Left lung (tissue), 4 donors: ENCODE measurements at regions not wholly inside any gene's neighbourhood (a gene's known extent, or its start where the extent isn't known, plus 50 kb on each side); places are given as distances from the start of the nearest gene placed in this dataset.
A peak's percentile ranks its signal among the peaks of the same experiment; 100 is the strongest.

Experiments
- ATAC-seq: fragments of 200-7000 bp; cut with Tn5 transposase; one replicate; pipeline ENCODE4 v1.9.1; 2020; ENCODE audit warnings: moderate library complexity
- DNase-seq, 4 donors: peaks; one replicate each; pipeline ENCODE4 v3.0.0-alpha.2; 2013 to 2020
- H3K27ac ChIP-seq, 2 donors: fragments of 200-600 bp; sonication (generic) in 1 of 2; one replicate each; pipeline versions ENCODE4 v1.5.0 to v1.8.0; 2020 to 2021
- H3K27me3 ChIP-seq, 2 donors: fragments of 200-600 bp; sonication (generic) in 1 of 2; one replicate each; pipeline versions ENCODE4 v1.5.0 to v1.8.0; 2020 to 2021
- H3K36me3 ChIP-seq, 2 donors: fragments of 200-600 bp; sonication (generic) in 1 of 2; one replicate each; pipeline versions ENCODE4 v1.5.0 to v1.8.0; 2020 to 2021
- H3K4me1 ChIP-seq, 2 donors: fragments of 200-600 bp; one replicate each; pipeline ENCODE4 v1.8.0; 2021
- H3K4me3 ChIP-seq, 2 donors: fragments of 200-600 bp; sonication (generic) in 1 of 2; one replicate each; pipeline versions ENCODE4 v1.5.0 to v1.8.0; 2020 to 2021; ENCODE audit warnings: mild to moderate bottlenecking in 1 of 2
- H3K9me3 ChIP-seq, 2 donors: fragments of 200-600 bp; sonication (generic) in 1 of 2; one replicate each; pipeline versions ENCODE4 v1.5.0 to v1.8.0; 2020 to 2021
- intact Hi-C, 2 donors: fragments of 100-400 bp; cut with DNase I; formaldehyde crosslinking; loops; one replicate each; pipeline versions ENCODE4 v1.11.2 to v1.14.2; 2022
- TF ChIP-seq, protein P1 (sequence below), 2 donors: fragments of 200-600 bp; sonication (generic) in 1 of 2; IDR thresholded peaks; one replicate each; pipeline versions ENCODE4 v1.5.0 to v1.8.0; 2021; ENCODE audit warnings: antibody characterized with exemption in 2 of 2
- donor health status: DM: no; HTN: yes; CAD: no.
- donor health status: DM: no; HTN: no; CAD: no.

- Histone ChIP-seq H3K27ac (no peak overlapping the region), H3K9me3 (no peaks in the 10 kb centered on the region), H3K36me3 (no peaks in the 10 kb centered on the region), H3K4me1 (no peaks in the 10 kb centered on the region), H3K4me3 (no peak overlapping the region), H3K27me3 (peaks cover 0 to 18% of the 10 kb centered on the region in 2 donors)
- ATAC-seq (no peak), DNase-seq (peak in 1 of 4 donors; percentile 42)
- TF ChIP-seq, protein P1, sequence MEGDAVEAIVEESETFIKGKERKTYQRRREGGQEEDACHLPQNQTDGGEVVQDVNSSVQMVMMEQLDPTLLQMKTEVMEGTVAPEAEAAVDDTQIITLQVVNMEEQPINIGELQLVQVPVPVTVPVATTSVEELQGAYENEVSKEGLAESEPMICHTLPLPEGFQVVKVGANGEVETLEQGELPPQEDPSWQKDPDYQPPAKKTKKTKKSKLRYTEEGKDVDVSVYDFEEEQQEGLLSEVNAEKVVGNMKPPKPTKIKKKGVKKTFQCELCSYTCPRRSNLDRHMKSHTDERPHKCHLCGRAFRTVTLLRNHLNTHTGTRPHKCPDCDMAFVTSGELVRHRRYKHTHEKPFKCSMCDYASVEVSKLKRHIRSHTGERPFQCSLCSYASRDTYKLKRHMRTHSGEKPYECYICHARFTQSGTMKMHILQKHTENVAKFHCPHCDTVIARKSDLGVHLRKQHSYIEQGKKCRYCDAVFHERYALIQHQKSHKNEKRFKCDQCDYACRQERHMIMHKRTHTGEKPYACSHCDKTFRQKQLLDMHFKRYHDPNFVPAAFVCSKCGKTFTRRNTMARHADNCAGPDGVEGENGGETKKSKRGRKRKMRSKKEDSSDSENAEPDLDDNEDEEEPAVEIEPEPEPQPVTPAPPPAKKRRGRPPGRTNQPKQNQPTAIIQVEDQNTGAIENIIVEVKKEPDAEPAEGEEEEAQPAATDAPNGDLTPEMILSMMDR (IDR thresholded peaks at IDR 0.05): no peak
- intact Hi-C loops: no loop called here
Observed at GRCh38 chr5:1961304-1961946, 78.7 kb upstream of the IRX4 start.

GRCh38 chr5:1960595-1961303, 78.0 kb upstream of the IRX4 start:
- no peak overlapping the region for H3K4me3 ChIP-seq
- DNase-seq (no peak), ATAC-seq (no peak)
- H3K9me3 ChIP-seq: no peaks in the 10 kb centered on the region
- H3K27ac ChIP-seq: no peak overlapping the region
- TF ChIP-seq, protein P1 (IDR thresholded peaks at IDR 0.05): no peak
- H3K4me1 ChIP-seq: no peaks in the 10 kb centered on the region
- intact Hi-C loops: no loop called here
- peaks cover 0 to 18% of the 10 kb centered on the region in 2 donors for H3K27me3 ChIP-seq
- no peaks in the 10 kb centered on the region for H3K36me3 ChIP-seq

DNA sequence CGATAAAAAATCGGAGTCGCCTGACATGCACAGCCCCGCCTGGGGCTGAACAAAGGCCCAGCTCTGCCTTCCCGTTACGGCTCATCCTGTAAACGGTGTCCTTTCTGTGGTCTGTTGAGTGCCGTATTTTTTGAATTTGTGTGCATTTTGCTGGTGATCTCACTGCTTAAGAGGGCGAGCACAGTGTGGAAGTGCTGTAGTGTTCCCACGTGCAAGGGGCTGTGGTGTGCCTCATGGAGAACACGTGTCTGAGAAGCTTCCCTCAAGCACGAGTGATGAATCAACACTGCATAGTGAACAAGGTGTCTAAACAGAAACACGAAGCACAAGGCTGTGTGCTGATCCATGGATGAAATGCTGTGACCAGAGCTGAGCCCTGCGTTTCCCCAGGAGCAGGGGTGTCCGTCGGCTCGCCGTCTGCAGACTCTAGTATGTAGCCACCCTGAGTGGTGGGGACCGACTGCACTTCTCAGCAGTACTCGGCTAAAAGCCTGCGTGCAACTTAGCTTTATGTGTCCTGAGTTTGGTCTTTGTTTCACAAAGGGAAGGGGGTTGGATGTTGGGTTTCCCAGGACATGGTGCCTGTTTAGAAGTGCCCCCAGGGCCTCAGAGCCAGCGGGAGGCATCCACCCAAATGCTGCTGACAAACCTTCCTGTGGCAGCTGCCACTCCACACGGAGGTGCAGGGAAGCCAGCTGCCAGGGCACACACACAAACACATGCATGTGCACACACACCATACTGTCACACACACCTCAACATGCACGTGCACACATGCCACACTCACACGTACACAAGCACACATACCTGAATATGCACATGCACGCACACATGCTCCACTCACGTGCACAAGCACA, 77.2 kb upstream of the IRX4 start:
- Histone ChIP-seq H3K4me1 (no peaks in the 10 kb centered on the region), H3K27me3 (peaks cover 0 to 18% of the 10 kb centered on the region in 2 donors), H3K27ac (no peak overlapping the region), H3K9me3 (no peaks in the 10 kb centered on the region), H3K4me3 (no peak overlapping the region), H3K36me3 (no peaks in the 10 kb centered on the region)
- TF ChIP-seq, protein P1 (IDR thresholded peaks at IDR 0.05): no peak
- intact Hi-C loops: no loop called here
- no peak for ATAC-seq
- no peak for DNase-seq

DNA sequence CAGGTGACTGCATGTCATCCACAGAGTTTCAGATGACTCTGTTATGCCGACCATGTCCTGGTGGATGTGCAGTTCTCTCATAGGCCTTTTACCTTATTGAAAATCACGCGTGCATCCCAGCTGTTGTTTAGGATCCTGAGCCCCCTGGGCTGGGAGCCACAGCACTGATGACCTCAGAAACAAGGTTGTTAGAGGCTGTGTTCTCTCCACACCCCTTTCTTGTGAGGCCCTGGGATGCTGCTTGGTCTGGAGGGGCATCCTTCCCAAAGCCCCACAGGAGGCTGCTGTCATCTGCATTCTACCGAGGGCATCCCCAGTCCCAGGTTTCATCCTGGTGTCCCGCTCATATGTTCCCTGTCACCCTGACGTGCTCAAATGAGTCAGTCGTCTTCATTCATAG, 76.5 kb upstream of the IRX4 start:
- DNase-seq (no peak), ATAC-seq (no peak)
- H3K9me3 ChIP-seq: no peaks in the 10 kb centered on the region
- H3K27ac ChIP-seq: no peak overlapping the region
- intact Hi-C loops: no loop called here
- H3K36me3 ChIP-seq: no peaks in the 10 kb centered on the region
- H3K4me3 ChIP-seq: no peak overlapping the region
- no peaks in the 10 kb centered on the region for H3K4me1 ChIP-seq
- TF ChIP-seq, protein P1 (IDR thresholded peaks at IDR 0.05): no peak
- H3K27me3 ChIP-seq: peaks cover 0 to 16% of the 10 kb centered on the region in 2 donors
